Mammary epithelial cell (primary cell): ENCODE measurements at regions not wholly inside any gene's neighbourhood (a gene's known extent, or its start where the extent isn't known, plus 50 kb on each side); places are given as distances from the start of the nearest gene placed in this dataset.

Experiments used
- CTCF ChIP-seq, 2 donors: IDR thresholded peaks in 1 of 2; conservative IDR thresholded peaks in 1 of 2; 2 replicates each; pipeline ENCODE4 v1.5.1; 2011 to 2012; ENCODE audit warnings: inconsistent platforms in 2 of 2, low read length in 2 of 2, mild to moderate bottlenecking in 2 of 2, control low read depth in 1 of 2, low read depth in 1 of 2; ENCODE audit not compliant: insufficient read depth in 1 of 2; ENCODE audit errors: extremely low read depth in 1 of 2
- EZH2 ChIP-seq: IDR thresholded peaks from 2 replicates; pipeline ENCODE4 v1.6.1; 2012; ENCODE audit warnings: low read length, inconsistent platforms, borderline replicate concordance

DNA sequence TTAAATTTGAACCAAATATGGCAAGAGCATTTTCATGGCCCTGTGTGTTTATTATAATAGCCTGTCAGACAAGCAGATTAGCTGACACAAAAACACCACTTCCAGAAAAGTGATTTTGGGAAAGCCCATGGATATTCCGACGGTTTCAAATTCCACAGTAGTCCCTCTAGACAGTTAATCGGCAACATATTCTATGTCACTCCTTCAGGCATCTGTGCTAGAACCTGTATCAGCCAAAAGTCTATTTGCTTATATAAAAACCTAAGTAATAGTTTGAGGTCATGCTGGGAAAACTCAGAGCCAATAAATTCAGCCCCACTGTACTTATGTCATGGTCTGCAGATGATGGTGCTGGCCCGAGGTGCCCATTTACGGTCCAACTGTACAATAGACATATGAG lies 110.2 kb upstream of the ARHGEF26 start:
- TF ChIP-seq CTCF (conservative IDR thresholded peaks at IDR 0.05 in 1 of 2, IDR thresholded peaks at IDR 0.05 in 1 of 2; ENCODE audit: extremely low read depth in 1 of 2, insufficient read depth in 1 of 2, low read depth in 1 of 2, low read length in 2 of 2) (no peak), EZH2 (no peak)
